ENCODE measurements at regions not wholly inside any gene's neighbourhood (a gene's known extent, or its start where the extent isn't known, plus 50 kb on each side); places are given as distances from the start of the nearest gene placed in this dataset.
A peak's percentile ranks its signal among the peaks of the same experiment; 100 is the strongest.
"Not testable (repeated sequence)": the region's sequence is repeated elsewhere in the genome, so short reads cannot be mapped to it uniquely, and the experiment has no call there.

DNA sequence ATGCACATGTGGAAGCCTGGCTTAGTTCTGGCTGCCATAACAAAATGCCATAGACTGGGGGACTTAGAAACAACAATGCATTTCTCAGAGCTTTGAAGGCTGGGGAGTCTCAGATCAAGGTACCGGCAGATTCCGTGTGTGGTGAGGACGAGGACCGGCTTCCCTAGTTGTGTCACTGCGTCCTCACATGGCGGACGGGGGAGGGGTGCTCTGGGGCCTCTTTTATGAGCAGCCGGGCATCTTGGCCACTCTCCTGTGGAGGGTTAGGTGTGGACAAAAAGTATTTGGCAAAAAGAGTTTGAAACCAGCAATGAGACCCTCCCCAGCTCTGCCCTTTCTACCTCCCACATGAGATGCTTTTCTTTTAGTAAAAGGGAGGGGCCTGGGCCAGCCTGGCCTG, 118.5 kb upstream of the LPCAT1 start:
- POLR2A ChIA-PET: no interaction called here
- H3K4me1 Mint-ChIP-seq (ENCODE audit: low read depth): peaks cover 10% of the 10 kb centered on the region
- DNase-seq (no peak), ATAC-seq (no peak)
- no peak overlapping the region for H3K4me3 Mint-ChIP-seq
- no peaks in the 10 kb centered on the region for H3K9me3 Mint-ChIP-seq (ENCODE audit: insufficient read depth)
- no peaks in the 10 kb centered on the region for H3K36me3 Mint-ChIP-seq (ENCODE audit: low read depth)
- peaks cover 38% of the 10 kb centered on the region for H3K27me3 Mint-ChIP-seq (ENCODE audit: low read depth)
- CTCF ChIA-PET: interaction anchor here (1.1 kb wide), 1 partner anchor 163 kb away, joined by 3 read pairs; no protein-coding TSS in a partner anchor
- H3K27ac Mint-ChIP-seq: no peak overlapping the region

DNA sequence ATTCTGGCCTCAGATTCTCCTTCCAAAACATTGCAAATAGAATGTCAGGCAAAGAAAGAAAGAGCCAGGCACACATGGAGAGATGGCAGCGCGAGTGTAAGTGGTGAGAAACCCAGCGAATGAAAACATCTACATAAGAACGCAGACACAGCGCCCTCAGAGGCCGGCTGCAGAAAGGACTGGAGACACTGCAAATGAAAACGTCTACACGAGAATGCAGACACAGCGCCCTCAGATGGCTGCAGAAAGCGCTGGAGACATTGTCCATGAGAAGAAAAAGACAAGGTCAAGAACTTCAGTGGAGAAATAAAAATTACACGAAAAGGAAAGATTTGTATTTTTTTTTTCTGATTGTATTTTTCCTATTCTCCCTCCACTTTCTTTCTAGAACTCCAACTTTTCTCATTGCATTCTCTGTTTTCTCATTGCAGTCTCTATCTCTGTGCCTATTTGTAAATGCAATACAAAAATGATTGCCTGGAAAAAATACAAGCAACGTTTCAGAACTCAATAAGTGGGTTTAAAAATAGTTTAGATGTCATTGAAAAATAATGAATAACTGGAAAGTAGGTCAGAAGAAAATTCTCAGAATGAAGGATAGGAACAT, 117.9 kb upstream of the LPCAT1 start:
- ChIA-PET CTCF (interaction anchor here (1.7 kb wide), 1 partner anchor 24 kb away, joined by 5 read pairs; no protein-coding TSS in a partner anchor), POLR2A (no interaction called here)
- Mint-ChIP-seq H3K27me3 (ENCODE audit: low read depth) (peaks cover 32% of the 10 kb centered on the region), H3K27ac (no peak overlapping the region), H3K36me3 (ENCODE audit: low read depth) (no peaks in the 10 kb centered on the region), H3K9me3 (ENCODE audit: insufficient read depth) (no peaks in the 10 kb centered on the region), H3K4me1 (ENCODE audit: low read depth) (peaks cover 10% of the 10 kb centered on the region), H3K4me3 (no peak overlapping the region)
- DNase-seq (peak; percentile 90), ATAC-seq (peak; percentile 87)

DNA sequence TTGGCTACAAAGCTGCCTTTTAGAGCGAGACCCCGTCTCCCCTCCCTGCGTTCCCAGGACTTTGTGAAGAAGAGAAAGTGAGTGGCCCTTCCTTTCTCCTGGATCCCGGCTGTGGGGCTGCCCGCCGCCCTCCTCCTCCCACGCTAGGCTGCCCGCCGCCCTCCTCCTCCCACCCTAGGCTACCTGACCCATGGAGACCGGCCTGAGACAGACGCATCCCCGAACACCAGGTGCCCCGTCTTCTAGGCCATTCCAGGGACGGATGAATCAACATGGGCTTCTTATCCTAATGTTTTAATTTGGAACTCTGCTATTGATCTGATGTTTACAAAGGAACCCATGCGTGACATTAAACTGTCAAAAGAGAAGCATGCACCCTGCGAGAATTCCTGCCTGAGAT, 117.3 kb upstream of the LPCAT1 start:
- Mint-ChIP-seq H3K4me3 (no peak overlapping the region), H3K27me3 (ENCODE audit: low read depth) (peaks cover 34% of the 10 kb centered on the region), H3K36me3 (ENCODE audit: low read depth) (no peaks in the 10 kb centered on the region), H3K4me1 (ENCODE audit: low read depth) (peaks cover 10% of the 10 kb centered on the region), H3K27ac (no peak overlapping the region), H3K9me3 (ENCODE audit: insufficient read depth) (no peaks in the 10 kb centered on the region)
- DNase-seq (no peak), ATAC-seq (no peak)
- CTCF ChIA-PET: interaction anchor here (1.6 to 1.7 kb wide), 2 partner anchors 20 to 23 kb away, joined by 5 read pairs; no protein-coding TSS in a partner anchor
- POLR2A ChIA-PET: no interaction called here

DNA sequence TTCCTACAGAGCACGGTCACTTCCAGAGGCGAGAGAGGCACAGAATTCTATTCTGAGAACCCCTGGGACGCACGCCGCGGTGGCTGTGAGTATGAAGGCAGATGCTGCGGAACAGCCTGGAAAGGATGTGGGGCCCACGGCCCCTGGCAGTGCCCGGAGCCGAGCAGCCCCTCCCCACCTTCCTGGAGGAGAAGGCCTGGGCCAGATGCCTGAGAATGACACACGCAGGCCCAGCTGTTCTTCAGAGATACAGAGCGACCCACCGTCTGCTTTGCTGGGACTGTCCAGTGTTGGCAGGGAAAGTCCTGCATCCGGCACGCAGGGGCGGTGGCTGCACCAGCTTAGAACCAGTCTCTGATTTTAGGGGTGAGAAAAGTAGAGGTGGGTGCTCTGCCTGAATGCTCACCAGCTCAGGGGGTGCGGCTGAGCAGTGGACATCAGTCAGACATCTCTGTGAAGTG, 116.7 kb upstream of the LPCAT1 start:
- no peak for ATAC-seq
- H3K27ac Mint-ChIP-seq: no peak overlapping the region
- POLR2A ChIA-PET: no interaction called here

DNA sequence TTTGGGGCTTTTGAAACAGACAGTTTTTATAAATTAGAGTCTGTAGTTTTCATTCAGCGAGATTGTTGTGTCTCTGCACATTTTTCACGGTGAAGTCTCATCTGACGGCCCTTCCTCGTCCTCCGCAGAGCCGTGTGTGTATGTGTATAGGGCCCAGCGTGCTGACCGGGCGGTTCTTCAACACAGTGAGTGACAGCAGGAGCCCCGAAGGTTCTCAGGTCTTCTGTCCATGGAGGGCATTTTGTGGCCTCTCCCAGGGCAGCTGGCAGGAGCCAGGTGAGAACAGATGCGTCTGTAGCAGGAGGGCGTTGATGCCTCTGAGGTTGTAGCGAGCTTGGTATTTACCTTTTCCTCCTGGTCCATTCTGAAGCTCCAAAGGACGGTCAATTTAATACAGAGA, 116.0 kb upstream of the LPCAT1 start:
- H3K4me3 Mint-ChIP-seq: no peak overlapping the region
- H3K27ac Mint-ChIP-seq: no peak overlapping the region
- ChIA-PET CTCF (interaction anchor here (1.1 to 1.7 kb wide), 3 partner anchors 18 to 160 kb away, joined by 3 to 5 read pairs (median 5); no protein-coding TSS in a partner anchor), POLR2A (no interaction called here)
- H3K36me3 Mint-ChIP-seq (ENCODE audit: low read depth): no peaks in the 10 kb centered on the region
- peaks cover 13% of the 10 kb centered on the region for H3K4me1 Mint-ChIP-seq (ENCODE audit: low read depth)
- H3K9me3 Mint-ChIP-seq (ENCODE audit: insufficient read depth): no peaks in the 10 kb centered on the region
- DNase-seq: no peak
- no peak for ATAC-seq
- peaks cover 25% of the 10 kb centered on the region for H3K27me3 Mint-ChIP-seq (ENCODE audit: low read depth)

More for the DNA sequence above, 116.7 kb upstream of the LPCAT1 start:
- peaks cover 28% of the 10 kb centered on the region for H3K27me3 Mint-ChIP-seq (ENCODE audit: low read depth)
- CTCF ChIA-PET: interaction anchor here (1.1 to 1.7 kb wide), 3 partner anchors 19 to 160 kb away, joined by 3 to 5 read pairs (median 5); no protein-coding TSS in a partner anchor
- no peaks in the 10 kb centered on the region for H3K9me3 Mint-ChIP-seq (ENCODE audit: insufficient read depth)
- peaks cover 11% of the 10 kb centered on the region for H3K4me1 Mint-ChIP-seq (ENCODE audit: low read depth)
- DNase-seq: no peak
- no peaks in the 10 kb centered on the region for H3K36me3 Mint-ChIP-seq (ENCODE audit: low read depth)
- no peak overlapping the region for H3K4me3 Mint-ChIP-seq

DNA sequence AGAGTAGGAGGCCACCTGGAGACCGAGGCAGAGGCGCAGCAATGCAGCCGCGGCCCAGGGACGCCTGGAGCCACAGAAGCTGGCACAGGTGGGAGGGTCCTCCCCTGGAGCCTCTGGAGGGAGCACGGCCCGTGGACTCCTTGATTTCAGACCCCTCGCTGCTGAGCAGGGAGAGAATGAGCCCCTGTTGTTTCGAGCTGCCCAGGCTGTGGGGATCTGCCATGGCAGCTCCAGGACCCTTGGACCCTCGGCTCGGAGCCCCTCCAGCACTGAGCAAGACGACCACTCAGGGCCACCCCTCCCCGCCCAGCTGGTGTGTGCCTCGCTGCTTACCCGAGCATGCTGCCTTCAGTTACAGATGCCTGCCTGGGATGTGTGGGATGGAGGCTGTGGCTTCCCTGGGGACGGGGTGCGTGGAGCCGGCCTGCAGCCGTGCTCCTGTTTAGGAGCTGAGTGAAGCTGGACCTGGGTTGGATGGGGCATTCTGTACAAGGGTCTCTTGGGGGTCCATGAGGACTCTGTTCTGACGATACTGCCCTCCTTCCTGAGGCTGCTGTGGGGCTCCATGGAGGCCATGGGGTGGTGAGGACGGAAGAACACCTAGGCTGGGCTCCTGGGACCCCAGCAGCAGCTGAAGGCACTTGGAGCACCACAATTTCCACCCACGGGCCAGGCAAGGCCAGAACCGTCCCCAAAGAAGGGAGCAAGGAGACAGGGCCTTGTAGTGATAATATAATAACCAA, 115.1 kb upstream of the LPCAT1 start:
- ChIA-PET POLR2A (no interaction called here), CTCF (no interaction called here)
- Mint-ChIP-seq H3K9me3 (ENCODE audit: insufficient read depth) (no peaks in the 10 kb centered on the region), H3K27ac (no peak overlapping the region), H3K4me3 (no peak overlapping the region), H3K27me3 (ENCODE audit: low read depth) (peaks cover 20% of the 10 kb centered on the region), H3K4me1 (ENCODE audit: low read depth) (peaks cover 15% of the 10 kb centered on the region), H3K36me3 (ENCODE audit: low read depth) (peaks cover 4% of the 10 kb centered on the region)
- no peak for DNase-seq
- ATAC-seq: no peak

DNA sequence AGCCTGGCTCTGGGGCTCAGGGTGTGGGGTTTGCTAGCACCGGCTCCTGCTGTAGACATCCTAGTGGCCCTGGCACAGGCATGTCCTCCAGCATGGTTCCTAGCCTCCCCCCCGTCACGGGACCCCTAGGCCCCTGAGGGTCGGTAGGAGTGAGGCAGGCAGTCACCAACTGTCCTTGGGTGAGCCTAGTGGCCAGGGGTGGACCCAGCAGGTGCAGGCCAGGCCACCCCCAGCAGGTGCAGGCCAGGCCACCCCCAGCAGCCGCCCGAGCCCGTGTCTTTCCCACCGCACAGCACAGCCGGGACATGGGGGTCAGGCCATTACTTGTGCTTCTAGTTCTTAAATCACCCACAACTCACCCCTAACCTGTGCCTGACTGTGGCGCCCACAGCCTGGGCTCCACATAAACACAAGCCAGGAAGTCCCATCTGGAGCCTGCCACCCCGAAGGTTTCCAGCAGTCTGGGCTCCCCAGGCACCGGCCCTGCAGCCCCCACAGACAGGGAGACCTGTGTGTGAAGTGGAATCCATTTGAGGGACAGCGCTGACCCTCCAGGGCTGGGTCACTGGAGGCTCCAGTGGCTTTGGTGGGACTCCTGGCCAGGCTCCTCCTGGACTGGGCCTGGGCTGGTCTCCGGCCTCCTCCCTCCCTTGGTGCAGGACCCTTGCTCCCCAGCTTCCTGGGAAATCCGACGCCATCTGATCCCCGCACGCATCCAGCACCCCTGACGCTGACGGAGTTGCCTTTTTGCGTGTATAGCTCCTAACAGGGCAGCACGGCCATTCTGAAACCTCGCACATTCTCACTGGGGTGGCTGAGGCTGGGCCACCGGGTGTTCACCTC, 114.1 kb upstream of the LPCAT1 start:
- peaks cover 4% of the 10 kb centered on the region for H3K36me3 Mint-ChIP-seq (ENCODE audit: low read depth)
- H3K27me3 Mint-ChIP-seq (ENCODE audit: low read depth): peaks cover 13% of the 10 kb centered on the region
- no peak overlapping the region for H3K4me3 Mint-ChIP-seq
- H3K27ac Mint-ChIP-seq: no peak overlapping the region
- no peak for ATAC-seq
- ChIA-PET CTCF (no interaction called here), POLR2A (no interaction called here)
- DNase-seq: no peak
- no peaks in the 10 kb centered on the region for H3K9me3 Mint-ChIP-seq (ENCODE audit: insufficient read depth)
- peaks cover 19% of the 10 kb centered on the region for H3K4me1 Mint-ChIP-seq (ENCODE audit: low read depth)

DNA sequence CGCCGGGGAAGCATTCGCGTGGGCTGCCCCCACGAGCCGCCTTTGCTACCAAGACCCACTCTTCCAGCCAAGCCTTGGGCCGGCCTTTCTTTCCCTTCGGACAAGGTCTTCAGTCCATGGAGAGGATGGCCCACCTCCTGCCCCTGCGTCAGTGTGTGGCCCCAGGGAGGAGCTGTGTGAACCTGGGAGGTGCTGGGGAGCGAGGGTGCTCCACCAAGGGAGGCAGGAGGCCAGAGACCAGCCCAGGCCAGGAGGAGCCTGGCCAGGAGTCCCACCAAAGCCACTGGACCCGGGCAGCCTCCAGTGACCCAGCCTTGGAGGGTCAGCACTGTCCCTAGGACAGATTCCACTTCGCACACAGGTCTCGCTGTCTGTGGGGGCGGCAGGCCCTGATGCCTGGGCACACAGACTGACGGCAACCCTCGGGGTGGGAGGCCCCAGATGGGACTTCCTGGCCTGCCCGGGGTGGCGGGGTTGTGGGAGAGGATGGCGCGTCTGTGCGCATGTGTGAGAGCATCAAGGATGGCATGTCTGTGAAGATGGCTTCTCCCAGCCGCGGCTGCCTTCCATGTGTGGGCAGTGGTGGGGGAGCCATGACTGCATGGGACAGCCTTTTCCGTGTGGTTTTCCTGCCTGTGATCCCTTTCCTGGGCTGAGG, 113.3 kb upstream of the LPCAT1 start:
- H3K4me1 Mint-ChIP-seq (ENCODE audit: low read depth): peaks cover 25% of the 10 kb centered on the region
- H3K27ac Mint-ChIP-seq: no peak overlapping the region
- no peaks in the 10 kb centered on the region for H3K9me3 Mint-ChIP-seq (ENCODE audit: insufficient read depth)
- ATAC-seq: no peak
- no peak for DNase-seq
- CTCF ChIA-PET: no interaction called here
- POLR2A ChIA-PET: no interaction called here
- no peak overlapping the region for H3K4me3 Mint-ChIP-seq
- H3K27me3 Mint-ChIP-seq (ENCODE audit: low read depth): peaks cover 13% of the 10 kb centered on the region
- peaks cover 4% of the 10 kb centered on the region for H3K36me3 Mint-ChIP-seq (ENCODE audit: low read depth)

DNA sequence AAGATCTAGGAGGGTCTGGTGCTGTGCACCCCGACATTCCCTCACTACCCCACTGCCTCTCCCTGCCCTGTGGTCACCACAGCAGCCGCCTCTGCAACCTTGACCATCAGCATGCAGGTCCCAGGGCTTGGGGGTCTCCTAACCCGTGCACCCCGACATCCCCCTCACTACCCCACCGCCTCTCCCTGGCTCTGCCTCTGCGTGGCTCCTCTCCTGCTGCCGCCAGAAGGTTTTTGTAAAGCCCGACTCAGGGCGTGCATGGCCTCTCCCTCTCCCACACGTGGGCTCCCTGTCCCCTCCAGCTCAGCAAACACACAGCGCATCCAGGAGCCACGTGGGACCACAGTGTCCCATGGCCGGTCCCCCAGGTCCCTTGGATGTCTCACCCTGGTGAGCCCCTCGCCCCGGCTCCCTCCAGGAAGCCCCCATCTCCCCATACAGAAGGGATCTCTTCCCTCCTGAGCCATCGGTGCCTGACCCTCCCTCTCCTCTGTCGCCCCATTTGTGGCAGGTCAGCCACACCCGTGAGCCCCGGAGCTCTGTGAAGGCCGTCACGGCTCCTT, 112.5 kb upstream of the LPCAT1 start:
- ATAC-seq; POLR2A ChIA-PET; H3K9me3 Mint-ChIP-seq (ENCODE audit: insufficient read depth); H3K27ac Mint-ChIP-seq; H3K36me3 Mint-ChIP-seq (ENCODE audit: low read depth); H3K4me3 Mint-ChIP-seq; H3K27me3 Mint-ChIP-seq (ENCODE audit: low read depth); CTCF ChIA-PET; DNase-seq: not testable (repeated sequence)
- H3K4me1 Mint-ChIP-seq (ENCODE audit: low read depth): peaks cover 27% of the 10 kb centered on the region

DNA sequence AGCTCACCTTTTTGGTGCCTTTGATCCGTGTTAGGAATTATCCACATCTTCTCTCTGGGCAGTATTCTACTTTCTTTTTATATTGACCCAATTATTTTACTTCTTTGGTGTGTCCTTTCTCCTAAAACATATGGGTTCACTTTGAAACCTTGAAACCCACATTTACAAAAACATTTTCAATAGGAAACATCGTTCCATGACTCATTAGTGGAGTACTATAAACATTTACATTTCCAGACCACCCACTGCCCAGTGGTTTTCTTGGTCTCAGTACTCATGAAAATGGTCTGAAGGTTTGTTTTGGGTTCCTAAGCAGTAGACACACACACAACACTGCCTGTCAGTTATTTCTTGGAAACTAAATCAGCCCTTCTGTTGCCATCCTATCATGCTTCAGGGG, 111.7 kb upstream of the LPCAT1 start:
- H3K9me3 Mint-ChIP-seq (ENCODE audit: insufficient read depth); H3K36me3 Mint-ChIP-seq (ENCODE audit: low read depth); ATAC-seq; DNase-seq; H3K27me3 Mint-ChIP-seq (ENCODE audit: low read depth); CTCF ChIA-PET; POLR2A ChIA-PET: not testable (repeated sequence)
- H3K4me3 Mint-ChIP-seq: peak overlapping the region; percentile 47
- H3K4me1 Mint-ChIP-seq (ENCODE audit: low read depth): peaks cover 29% of the 10 kb centered on the region
- H3K27ac Mint-ChIP-seq: peak overlapping the region; percentile 48

DNA sequence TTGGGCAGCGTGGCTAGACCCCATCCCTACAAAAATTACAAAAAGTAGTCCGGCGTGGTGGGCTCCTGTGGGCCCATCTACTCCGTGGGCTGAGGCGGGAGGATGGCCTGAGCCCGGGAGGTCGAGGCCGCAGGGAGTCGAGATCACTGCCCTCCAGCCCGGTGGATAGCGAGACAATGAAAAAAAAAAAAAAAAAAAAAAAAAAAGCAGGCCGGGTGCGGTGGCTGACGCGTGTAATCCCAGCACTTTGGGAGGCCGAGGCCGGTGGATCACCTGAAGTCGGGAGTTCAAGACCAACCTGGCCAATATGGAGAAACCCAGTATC, 110.5 kb upstream of the LPCAT1 start:
- no peak for ATAC-seq
- peak overlapping the region; percentile 90 for H3K4me3 Mint-ChIP-seq
- peak overlapping the region; percentile 93 for H3K27ac Mint-ChIP-seq
- ChIA-PET CTCF (interaction anchor here (1.3 kb wide), 1 partner anchor 254 kb away, joined by 4 read pairs; no protein-coding TSS in a partner anchor), POLR2A (interaction anchor here (1.0 kb wide), 1 partner anchor 249 kb away, joined by 4 read pairs; no protein-coding TSS in a partner anchor)
- H3K4me1 Mint-ChIP-seq (ENCODE audit: low read depth): peaks cover 29% of the 10 kb centered on the region
- no peak for DNase-seq
- peaks cover 6% of the 10 kb centered on the region for H3K36me3 Mint-ChIP-seq (ENCODE audit: low read depth)
- no peaks in the 10 kb centered on the region for H3K9me3 Mint-ChIP-seq (ENCODE audit: insufficient read depth)
- H3K27me3 Mint-ChIP-seq (ENCODE audit: low read depth): peaks cover 8% of the 10 kb centered on the region
